ENCODE measurements at regions not wholly inside any gene's neighbourhood (a gene's known extent, or its start where the extent isn't known, plus 50 kb on each side); places are given as distances from the start of the nearest gene placed in this dataset.

GRCh38 chr5:107275333-107275732 is 395.4 kb downstream of the EFNA5 start:
- Histone ChIP-seq H3K4me3 (ENCODE audit: control insufficient read depth in 2 of 3, extremely low read depth in 1 of 3, insufficient read depth in 2 of 3, low read depth in 1 of 3, low read length in 3 of 3) (no peak overlapping the region), H3K79me2 (ENCODE audit: control insufficient read depth, insufficient read depth, low read length) (no peaks in the 10 kb centered on the region), H3K4me1 (ENCODE audit: control insufficient read depth, extremely low read depth, insufficient read depth, low read length) (no peaks in the 10 kb centered on the region), H3K9me1 (ENCODE audit: control insufficient read depth, extremely low read depth, insufficient read depth, low read length) (no peaks in the 10 kb centered on the region), H3K27me3 (ENCODE audit: control insufficient read depth, extremely low read depth, insufficient read depth, low read length) (no peaks in the 10 kb centered on the region), H3K36me3 (ENCODE audit: control insufficient read depth in 2 of 2, extremely low read depth in 1 of 2, insufficient read depth in 2 of 2, low read length in 2 of 2) (no peaks in the 10 kb centered on the region), H3K9me3 (ENCODE audit: control insufficient read depth, low read depth, low read length) (no peaks in the 10 kb centered on the region), H3K9ac (ENCODE audit: control insufficient read depth, extremely low read depth, insufficient read depth, low read length) (no peak overlapping the region), H3K4me2 (ENCODE audit: control insufficient read depth, extremely low read depth, insufficient read depth, low read depth, low read length) (no peak overlapping the region), H3K27ac (ENCODE audit: control insufficient read depth, insufficient read depth, low read length) (no peak overlapping the region), H2AFZ (ENCODE audit: control insufficient read depth, low read length) (no peak overlapping the region), H4K20me1 (ENCODE audit: control insufficient read depth, extremely low read depth, insufficient read depth, low read length) (no peaks in the 10 kb centered on the region)
- dilution Hi-C loops (cut with MboI; ENCODE audit: extremely low pct_ligation_motif_present, low sequenced_read_pairs): no loop called here
- no peak for DNase-seq (ENCODE audit: low read depth, low spot score)
- no peak for FAIRE-seq
- TF ChIP-seq EZH2 (IDR thresholded peaks at IDR 0.05; ENCODE audit: low read length): no peak
- TF ChIP-seq CTCF (optimal IDR thresholded peaks at IDR 0.05 in 1 of 3, IDR thresholded peaks at IDR 0.05 in 1 of 3, conservative IDR thresholded peaks at IDR 0.05 in 1 of 3; ENCODE audit: extremely low read depth in 1 of 3, insufficient read depth in 2 of 3, low read length in 3 of 3): no peak

GRCh38 chr5:107274571-107274970 is 396.2 kb downstream of the EFNA5 start:
- Histone ChIP-seq H3K36me3 (ENCODE audit: control insufficient read depth in 2 of 2, extremely low read depth in 1 of 2, insufficient read depth in 2 of 2, low read length in 2 of 2) (no peaks in the 10 kb centered on the region), H3K9ac (ENCODE audit: control insufficient read depth, extremely low read depth, insufficient read depth, low read length) (no peak overlapping the region), H3K27ac (ENCODE audit: control insufficient read depth, insufficient read depth, low read length) (no peak overlapping the region), H2AFZ (ENCODE audit: control insufficient read depth, low read length) (no peak overlapping the region), H3K4me2 (ENCODE audit: control insufficient read depth, extremely low read depth, insufficient read depth, low read depth, low read length) (no peak overlapping the region), H3K9me1 (ENCODE audit: control insufficient read depth, extremely low read depth, insufficient read depth, low read length) (no peaks in the 10 kb centered on the region), H3K27me3 (ENCODE audit: control insufficient read depth, extremely low read depth, insufficient read depth, low read length) (no peaks in the 10 kb centered on the region), H4K20me1 (ENCODE audit: control insufficient read depth, extremely low read depth, insufficient read depth, low read length) (no peaks in the 10 kb centered on the region), H3K4me1 (ENCODE audit: control insufficient read depth, extremely low read depth, insufficient read depth, low read length) (no peaks in the 10 kb centered on the region), H3K79me2 (ENCODE audit: control insufficient read depth, insufficient read depth, low read length) (no peaks in the 10 kb centered on the region), H3K4me3 (ENCODE audit: control insufficient read depth in 2 of 3, extremely low read depth in 1 of 3, insufficient read depth in 2 of 3, low read depth in 1 of 3, low read length in 3 of 3) (no peak overlapping the region), H3K9me3 (ENCODE audit: control insufficient read depth, low read depth, low read length) (no peaks in the 10 kb centered on the region)
- FAIRE-seq: no peak
- TF ChIP-seq EZH2 (IDR thresholded peaks at IDR 0.05; ENCODE audit: low read length) (no peak), CTCF (optimal IDR thresholded peaks at IDR 0.05 in 1 of 3, IDR thresholded peaks at IDR 0.05 in 1 of 3, conservative IDR thresholded peaks at IDR 0.05 in 1 of 3; ENCODE audit: extremely low read depth in 1 of 3, insufficient read depth in 2 of 3, low read length in 3 of 3) (no peak)
- DNase-seq (ENCODE audit: low read depth, low spot score): no peak
- dilution Hi-C loops (cut with MboI; ENCODE audit: extremely low pct_ligation_motif_present, low sequenced_read_pairs): no loop called here
